WTC11 (cell line): ENCODE measurements at regions not wholly inside any gene's neighbourhood (a gene's known extent, or its start where the extent isn't known, plus 50 kb on each side); places are given as distances from the start of the nearest gene placed in this dataset.

Source experiments
- ATAC-seq: fragments of 200-7000 bp; cut with Tn5 transposase; 2 replicates; pipeline ENCODE4 v1.10.0; 2021; ENCODE audit warnings: mild to moderate bottlenecking, moderate library complexity
- CTCF ChIA-PET: fragments of 300-600 bp; sonication (Branson Sonifier 250); formaldehyde crosslinking; loops from one replicate; lab custom pipeline; 2021; ENCODE audit warnings: antibody characterized with exemption; lab: Charles Lee
- POLR2A ChIA-PET: fragments of 350-600 bp; sonication (Branson Sonifier 250); formaldehyde crosslinking; loops from one replicate; lab custom pipeline; 2021; ENCODE audit warnings: antibody characterized with exemption; lab: Charles Lee
- DNase-seq: peaks from one replicate; pipeline ENCODE4 v3.0.0; 2021; ENCODE audit warnings: low spot score
- H3K27ac Mint-ChIP-seq: 2 replicates; pipeline ENCODE4 v1.8.0; 2021; ENCODE audit warnings: mixed read lengths
- H3K27me3 Mint-ChIP-seq: 2 replicates; pipeline ENCODE4 v1.8.0; 2021; ENCODE audit warnings: low read depth, mild to moderate bottlenecking, moderate library complexity, mixed read lengths
- H3K36me3 Mint-ChIP-seq: 2 replicates; pipeline ENCODE4 v1.8.0; 2021; ENCODE audit warnings: mixed read lengths
- H3K4me1 Mint-ChIP-seq: 2 replicates; pipeline ENCODE4 v1.8.0; 2022; ENCODE audit warnings: mixed read lengths
- H3K4me3 Mint-ChIP-seq: 2 replicates; pipeline ENCODE4 v1.8.0; 2021; ENCODE audit warnings: mild to moderate bottlenecking, moderate library complexity, mixed read lengths
- H3K9me3 Mint-ChIP-seq: 2 replicates; pipeline ENCODE4 v1.8.0; 2021; ENCODE audit warnings: mixed read lengths
- AFF4 ChIP-seq: sonication (generic); formaldehyde crosslinking; IDR thresholded peaks from 2 replicates; pipeline ENCODE4 v1.8.1; 2023; ENCODE audit warnings: mild to moderate bottlenecking, missing genetic modification reagents, borderline replicate concordance
- ATF6 ChIP-seq: sonication (generic); formaldehyde crosslinking; IDR thresholded peaks from 2 replicates; pipeline ENCODE4 v1.8.1; 2023; ENCODE audit warnings: mild to moderate bottlenecking, missing genetic modification reagents
- CTCF ChIP-seq: fragments of 200-600 bp; IDR thresholded peaks from 2 replicates; pipeline ENCODE4 v1.8.0; 2022; ENCODE audit warnings: antibody characterized with exemption
- GABPB1 ChIP-seq: sonication (generic); formaldehyde crosslinking; IDR thresholded peaks from 2 replicates; pipeline ENCODE4 v1.8.1; 2023; ENCODE audit warnings: mild to moderate bottlenecking, missing genetic modification reagents
- MXD4 ChIP-seq: fragments of 250-450 bp; sonication (Bioruptor Pico); IDR thresholded peaks from 2 replicates; pipeline ENCODE4 v1.8.0; 2021; ENCODE audit warnings: mild to moderate bottlenecking, moderate library complexity, borderline replicate concordance
- RORB ChIP-seq: fragments of 250-450 bp; sonication (Bioruptor Pico); IDR thresholded peaks from 2 replicates; pipeline ENCODE4 v1.9.0; 2021; ENCODE audit warnings: mild to moderate bottlenecking
- USF2 ChIP-seq: sonication (generic); formaldehyde crosslinking; IDR thresholded peaks from 2 replicates; pipeline ENCODE4 v1.8.1; 2023; ENCODE audit warnings: mild to moderate bottlenecking, missing genetic modification reagents, moderate library complexity
- ZNF416 ChIP-seq: fragments of 250-450 bp; sonication (Bioruptor Pico); IDR thresholded peaks from 2 replicates; pipeline ENCODE4 v1.9.0; 2021; ENCODE audit warnings: mild to moderate bottlenecking, inconsistent platforms
- ZNF671 ChIP-seq: fragments of 250-450 bp; sonication (Bioruptor Pico); IDR thresholded peaks from 2 replicates; pipeline ENCODE4 v1.8.0; 2021; ENCODE audit warnings: mild to moderate bottlenecking

GRCh38 chr10:61832866-61833481, 68.5 kb upstream of the ARID5B start:
- POLR2A ChIA-PET: no interaction called here
- peak; percentile 50; the same call in 1 of the 2 replicates for TF ChIP-seq GABPB1
- TF ChIP-seq ZNF671 (CRISPR knock-in tag): no peak
- TF ChIP-seq, all 79 proteins: peak for 1
- peaks cover 15% of the 10 kb centered on the region for H3K4me1 Mint-ChIP-seq
- no peak overlapping the region for H3K27ac Mint-ChIP-seq
- DNase-seq: no peak
- peaks cover 10% of the 10 kb centered on the region for H3K27me3 Mint-ChIP-seq
- ATAC-seq: no peak
- no peak overlapping the region for H3K4me3 Mint-ChIP-seq
- H3K36me3 Mint-ChIP-seq: no peaks in the 10 kb centered on the region
- no peaks in the 10 kb centered on the region for H3K9me3 Mint-ChIP-seq
- CTCF ChIA-PET: interaction anchor here (2.4 kb wide), 1 partner anchor 81 kb away, joined by 90 read pairs; no protein-coding TSS in a partner anchor

GRCh38 chr10:61834519-61834918, 67.0 kb upstream of the ARID5B start:
- ChIA-PET POLR2A (interaction anchor here (0.9 kb wide), 1 partner anchor 84 kb away, joined by 3 read pairs; no protein-coding TSS in a partner anchor), CTCF (interaction anchor here (0.6 to 2.4 kb wide), 16 partner anchors 10 to 1185 kb away, joined by 3 to 90 read pairs (median 4); no protein-coding TSS in a partner anchor)
- Mint-ChIP-seq H3K4me1 (peaks cover 15% of the 10 kb centered on the region), H3K9me3 (no peaks in the 10 kb centered on the region), H3K27ac (no peak overlapping the region), H3K36me3 (no peaks in the 10 kb centered on the region), H3K4me3 (no peak overlapping the region), H3K27me3 (peaks cover 2% of the 10 kb centered on the region; the same call in 1 of the 2 replicates)
- no peak for TF ChIP-seq ATF6 (CRISPR knock-in tag)
- TF ChIP-seq USF2: no peak
- ATAC-seq (no peak), DNase-seq (no peak)

GRCh38 chr10:61835069-61835945, 66.2 kb upstream of the ARID5B start:
- Mint-ChIP-seq H3K27ac (no peak overlapping the region), H3K36me3 (no peaks in the 10 kb centered on the region), H3K27me3 (peaks cover 6% of the 10 kb centered on the region; the same call in 1 of the 2 replicates)
- CTCF ChIA-PET: interaction anchor here (0.6 to 2.4 kb wide), 17 partner anchors 10 to 1185 kb away, joined by 3 to 90 read pairs (median 4); no protein-coding TSS in a partner anchor
- ATAC-seq: peak; percentile 68
- no peak for TF ChIP-seq MXD4 (CRISPR knock-in tag)
- TF ChIP-seq CTCF: peak; percentile 33
- TF ChIP-seq, all 79 proteins: peak for 1
- DNase-seq: no peak
- Mint-ChIP-seq H3K9me3 (no peaks in the 10 kb centered on the region), H3K4me3 (no peak overlapping the region), H3K4me1 (peaks cover 15% of the 10 kb centered on the region)
- POLR2A ChIA-PET: interaction anchor here (0.9 kb wide), 1 partner anchor 84 kb away, joined by 3 read pairs; no protein-coding TSS in a partner anchor

GRCh38 chr10:61835946-61836887, 65.3 kb upstream of the ARID5B start:
- peaks cover 16% of the 10 kb centered on the region for H3K27me3 Mint-ChIP-seq
- ChIA-PET POLR2A (no interaction called here), CTCF (interaction anchor here (1.0 to 1.2 kb wide), 3 partner anchors 9 to 85 kb away, joined by 3 to 4 read pairs (median 3); no protein-coding TSS in a partner anchor)
- ATAC-seq: no peak
- H3K4me3 Mint-ChIP-seq: no peak overlapping the region
- no peak for DNase-seq
- peaks cover 15% of the 10 kb centered on the region for H3K4me1 Mint-ChIP-seq
- H3K27ac Mint-ChIP-seq: no peak overlapping the region
- no peaks in the 10 kb centered on the region for H3K9me3 Mint-ChIP-seq
- no peaks in the 10 kb centered on the region for H3K36me3 Mint-ChIP-seq
- TF ChIP-seq RORB (no peak), AFF4 (CRISPR knock-in tag) (no peak), ZNF416 (no peak)
